Ammon's horn (tissue), 1 donor: ENCODE measurements at regions not wholly inside any gene's neighbourhood (a gene's known extent, or its start where the extent isn't known, plus 50 kb on each side); places are given as distances from the start of the nearest gene placed in this dataset.

Experiments used
- DNase-seq: peaks from one replicate; pipeline ENCODE4 v3.0.0-alpha.2; 2016; ENCODE audit warnings: low spot score

GRCh38 chr2:10985901-10986535 lies 74.3 kb downstream of the KCNF1 start:
- DNase-seq: no peak

- DNase-seq: no peak
Measured at GRCh38 chr2:10987439-10987838, 75.7 kb downstream of the KCNF1 start.

DNA sequence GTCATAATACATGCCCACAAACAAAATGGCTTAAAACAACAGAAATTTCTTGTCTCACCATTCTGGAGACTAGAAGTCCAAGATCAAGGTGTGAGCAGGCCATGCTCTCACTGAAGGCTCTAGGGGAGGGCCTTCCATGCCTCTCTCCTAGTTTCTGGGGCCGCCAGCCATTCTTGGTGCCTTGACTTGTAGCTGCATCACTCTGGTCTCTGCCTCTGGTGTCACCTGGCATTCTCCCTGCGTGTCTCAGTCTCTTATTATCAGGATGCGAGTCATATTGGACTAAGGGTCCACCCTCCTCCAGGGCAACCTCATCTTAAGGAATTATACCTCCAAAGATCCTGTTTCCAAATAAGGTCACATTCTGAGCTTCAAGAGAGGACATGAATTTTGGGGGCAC lies 76.1 kb downstream of the KCNF1 start:
- DNase-seq: no peak

- no peak for DNase-seq
Measured at GRCh38 chr2:10989151-10989550, 77.4 kb downstream of the KCNF1 start.

DNA sequence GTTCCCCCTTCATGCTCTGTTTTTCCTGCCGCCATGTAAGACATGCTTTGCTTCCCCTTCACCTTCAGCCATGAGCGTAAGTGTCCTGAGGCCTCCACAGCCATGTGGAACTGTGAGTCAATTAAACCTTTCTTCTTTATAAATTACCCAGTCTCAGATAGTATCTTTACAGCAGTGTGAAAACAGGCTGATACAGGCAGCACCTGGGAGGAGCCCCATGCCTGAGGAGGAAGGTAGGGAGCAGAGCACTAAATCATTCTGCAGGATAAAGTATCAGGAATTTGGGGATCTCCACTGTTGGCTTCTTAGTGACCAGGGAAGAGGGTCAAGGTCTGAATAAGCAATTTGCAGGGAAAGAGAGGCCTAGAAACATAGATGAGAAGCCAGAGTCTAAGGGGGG lies 78.0 kb downstream of the KCNF1 start:
- no peak for DNase-seq

- no peak for DNase-seq
Measured at GRCh38 chr2:10990561-10991111, 78.9 kb downstream of the KCNF1 start.

DNA sequence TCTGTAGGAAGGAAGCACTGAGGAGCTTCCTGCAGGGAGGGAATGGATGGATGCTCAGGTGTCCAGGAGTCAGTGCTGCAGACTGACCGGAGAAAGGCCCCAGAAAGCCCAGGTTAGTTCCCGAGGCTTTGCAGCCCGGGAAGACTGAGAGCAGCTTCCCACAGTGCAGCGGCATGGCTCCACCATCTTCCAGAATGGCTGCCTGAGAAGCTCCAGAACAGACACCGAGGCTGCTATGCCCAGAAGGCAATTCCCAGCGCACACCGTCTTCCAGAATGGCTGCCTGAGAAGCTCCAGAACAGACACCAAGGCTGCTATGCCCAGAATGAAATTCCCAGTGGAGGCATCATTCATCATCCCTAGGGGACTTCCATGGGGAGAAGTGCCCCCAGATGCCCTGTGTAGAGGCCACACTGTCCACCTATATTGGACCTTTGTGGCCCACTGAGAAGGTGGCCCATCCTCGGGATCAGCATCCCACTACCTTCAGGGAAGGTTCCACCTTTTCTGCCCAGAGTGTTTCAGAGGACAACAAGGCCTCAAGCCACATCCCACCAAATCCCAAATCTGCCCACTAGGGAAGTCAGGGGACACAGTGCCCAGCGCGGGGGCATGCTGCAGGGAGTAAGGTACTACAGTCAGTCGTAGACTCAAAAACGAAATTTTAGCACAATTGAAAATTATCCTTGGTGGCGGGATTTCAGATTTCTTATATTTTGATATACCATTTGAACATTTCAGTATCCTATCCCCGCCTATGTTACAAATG lies 80.5 kb downstream of the KCNF1 start:
- no peak for DNase-seq

DNA sequence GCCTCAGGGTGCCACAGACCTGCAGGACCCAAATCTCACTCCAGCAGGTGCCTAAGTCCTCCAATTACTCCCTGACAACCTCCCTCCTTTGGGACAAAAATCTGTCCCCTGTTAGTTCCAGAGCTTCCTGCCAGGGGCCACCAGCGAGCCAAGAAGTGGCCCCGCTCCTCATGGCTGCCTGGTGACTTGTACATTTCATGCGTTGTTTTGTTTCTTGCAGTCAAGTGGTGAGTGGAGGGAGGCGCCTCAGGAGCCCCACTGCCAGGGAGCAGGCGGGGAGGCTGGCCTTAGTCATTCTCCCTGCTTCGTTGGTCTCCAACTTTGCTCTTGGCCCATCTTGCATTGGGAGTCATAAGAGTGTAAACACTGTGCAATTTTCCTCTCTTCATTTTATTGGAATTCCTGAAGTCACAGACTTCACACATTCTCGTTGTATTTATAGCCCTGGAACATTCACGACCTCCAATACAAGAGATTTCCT lies 81.3 kb downstream of the KCNF1 start:
- no peak for DNase-seq

GRCh38 chr2:10995366-10995970 lies 83.7 kb downstream of the KCNF1 start:
- no peak for DNase-seq

DNA sequence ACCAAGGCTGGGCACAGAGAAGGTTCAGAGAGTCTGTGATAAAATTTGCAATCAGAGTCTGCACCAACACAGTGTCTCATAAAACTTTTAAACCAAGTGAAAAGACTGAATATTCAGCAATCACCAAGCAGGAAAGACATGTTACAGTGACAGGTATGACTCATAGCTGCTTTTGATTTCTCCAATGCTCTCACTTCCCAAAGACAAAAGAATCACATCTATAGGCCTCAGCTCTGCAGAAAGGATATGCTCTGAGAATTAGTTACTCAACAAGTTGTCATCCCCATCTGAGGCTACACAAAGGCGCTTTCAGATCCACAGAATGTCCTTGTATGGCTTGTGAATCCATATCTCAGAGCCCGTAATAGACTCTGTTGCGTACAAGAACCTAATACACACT lies 92.5 kb downstream of the KCNF1 start:
- no peak for DNase-seq

DNA sequence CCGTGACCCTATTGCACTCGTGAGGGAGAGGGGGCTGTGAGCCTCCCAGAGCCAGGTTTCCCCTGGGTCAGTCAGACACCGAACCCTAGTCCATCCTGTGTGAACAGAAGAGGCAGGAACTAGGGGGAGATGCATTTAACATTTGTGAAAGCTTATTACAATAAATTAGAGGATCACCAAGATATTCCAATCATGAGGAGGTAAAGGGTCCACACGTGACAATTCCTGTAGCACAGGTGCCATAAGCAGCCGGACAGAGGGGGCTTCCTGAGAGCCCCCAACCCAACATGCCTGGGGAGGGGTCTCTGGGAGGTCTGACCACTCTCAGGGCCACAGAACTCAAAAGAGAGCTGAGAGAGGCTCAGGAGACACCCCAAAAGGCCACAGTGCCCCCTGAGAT lies 93.3 kb downstream of the KCNF1 start:
- no peak for DNase-seq

GRCh38 chr2:11006191-11006590 lies 94.5 kb downstream of the KCNF1 start:
- no peak for DNase-seq

- DNase-seq: no peak
Measured at GRCh38 chr2:11007331-11008264, 95.9 kb downstream of the KCNF1 start.

GRCh38 chr2:11008773-11009172 lies 97.0 kb downstream of the KCNF1 start:
- DNase-seq: no peak

GRCh38 chr2:11009176-11009575 lies 97.4 kb downstream of the KCNF1 start:
- DNase-seq: no peak

DNA sequence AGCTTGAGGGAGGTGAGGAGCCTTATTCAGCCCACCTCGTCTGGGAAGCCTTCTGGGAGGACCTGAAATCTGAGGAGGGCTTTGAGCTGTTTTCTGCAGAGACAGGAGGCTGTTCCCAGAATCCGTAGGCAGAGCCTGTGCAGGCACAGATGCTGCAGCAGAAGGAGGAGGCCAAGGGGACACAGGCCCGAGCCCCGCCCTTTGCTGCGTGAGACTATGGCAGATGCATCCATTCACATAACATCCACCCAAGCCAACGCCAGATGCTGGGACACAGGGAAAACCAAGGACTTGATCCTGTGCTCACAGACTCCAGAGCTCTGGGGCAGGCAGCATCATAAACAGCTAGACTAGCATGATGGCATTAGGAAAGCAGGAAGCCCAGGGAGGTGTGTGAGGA lies 98.2 kb downstream of the KCNF1 start:
- DNase-seq: peak; percentile 23

- DNase-seq: no peak
Measured at GRCh38 chr2:11011359-11011758, 99.6 kb downstream of the KCNF1 start.

DNA sequence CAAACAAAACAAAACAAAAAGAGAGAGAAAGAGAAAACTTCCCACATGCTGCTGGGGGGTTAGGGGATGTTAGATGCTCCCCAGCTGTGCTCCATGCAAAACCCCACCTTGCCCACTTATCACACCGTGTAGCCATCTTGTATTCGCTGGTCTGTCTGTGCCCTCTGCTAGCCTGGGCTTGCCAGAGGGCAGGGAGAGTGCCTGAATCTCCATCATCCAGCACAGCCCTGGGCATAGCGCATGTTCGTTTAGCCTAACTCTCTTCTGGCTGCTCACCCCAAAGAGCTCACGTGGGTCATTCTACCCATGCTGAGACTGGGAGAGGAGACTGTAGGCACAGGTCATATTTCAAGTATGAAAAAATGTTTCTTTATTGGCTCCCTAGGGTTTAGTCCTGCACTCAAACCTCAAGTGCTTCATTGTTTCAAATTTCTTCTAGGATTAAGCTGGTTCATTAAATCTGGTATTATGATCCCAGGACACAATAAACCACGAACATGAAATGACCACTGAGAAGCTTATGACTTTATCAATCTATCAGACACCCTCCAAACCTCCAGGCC lies 100.5 kb downstream of the KCNF1 start:
- no peak for DNase-seq

GRCh38 chr2:11013196-11013595 lies 101.5 kb downstream of the KCNF1 start:
- DNase-seq: no peak

GRCh38 chr2:11014026-11014425 lies 102.3 kb downstream of the KCNF1 start:
- DNase-seq: no peak

DNA sequence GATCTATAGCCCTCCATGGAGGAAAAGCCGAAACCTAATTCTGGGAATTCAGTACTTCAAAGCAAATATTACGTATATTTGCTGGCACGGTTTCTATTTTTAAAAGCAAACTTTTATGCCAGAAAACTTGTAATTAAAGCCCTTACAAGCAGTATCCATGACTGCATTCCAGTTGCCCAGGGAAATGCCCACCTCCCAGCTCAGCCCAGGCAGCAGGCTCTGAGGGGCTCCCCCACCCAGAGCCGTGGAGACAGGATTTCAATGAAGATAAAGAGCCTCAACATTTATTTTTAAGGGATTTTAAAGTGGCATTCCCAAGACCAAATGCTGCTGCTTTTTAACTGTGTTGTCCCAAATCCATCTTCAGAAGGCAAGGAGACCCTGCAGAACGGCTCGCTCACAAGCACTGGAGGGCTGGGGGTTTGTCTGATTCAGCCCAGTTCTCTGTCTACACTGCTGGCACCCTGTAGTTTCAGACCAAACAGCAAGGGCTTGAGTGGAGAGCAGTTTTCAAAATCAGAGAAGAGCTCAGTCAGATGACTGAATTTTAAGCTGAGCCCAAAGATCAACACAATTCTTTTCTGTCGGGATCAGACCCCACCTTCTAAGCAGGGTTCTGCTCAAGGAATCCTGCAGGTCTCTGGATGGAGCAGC lies 105.1 kb downstream of the KCNF1 start:
- no peak for DNase-seq
